Psoas muscle (tissue), 7 donors: ENCODE measurements at regions not wholly inside any gene's neighbourhood (a gene's known extent, or its start where the extent isn't known, plus 50 kb on each side); places are given as distances from the start of the nearest gene placed in this dataset.

Experiments
- ATAC-seq, 4 donors: fragments of 200-7000 bp; cut with Tn5 transposase; one replicate each; pipeline ENCODE4 v1.9.1; 2020; ENCODE audit warnings: moderate library complexity in 3 of 4, mild to moderate bottlenecking in 2 of 4
- DNase-seq, 2 donors: peaks; one replicate each; pipeline ENCODE4 v3.0.0-alpha.2; 2020
- H3K27ac ChIP-seq: fragments of 200-600 bp; one replicate; pipeline ENCODE4 v1.8.0; 2022
- H3K27me3 ChIP-seq, 3 donors: fragments of 200-600 bp in 1 of 3; one replicate each; pipeline versions ENCODE4 v1.6.1 to v1.8.0; 2013 to 2022; ENCODE audit warnings: low read length in 2 of 3, mild to moderate bottlenecking in 2 of 3, moderate library complexity in 1 of 3; ENCODE audit not compliant: insufficient read depth in 3 of 3
- H3K36me3 ChIP-seq, 2 donors: fragments of 200-600 bp in 1 of 2; one replicate each; pipeline versions ENCODE4 v1.6.1 to v1.8.0; 2013 to 2022; ENCODE audit warnings: low read depth in 1 of 2, mild to moderate bottlenecking in 1 of 2, moderate library complexity in 1 of 2; ENCODE audit not compliant: insufficient read depth in 1 of 2
- H3K4me1 ChIP-seq: fragments of 200-600 bp; one replicate; pipeline ENCODE4 v1.8.0; 2022
- H3K4me3 ChIP-seq: fragments of 200-600 bp; one replicate; pipeline ENCODE4 v1.8.0; 2022; ENCODE audit warnings: mild to moderate bottlenecking
- H3K9me3 ChIP-seq: fragments of 200-600 bp; one replicate; pipeline ENCODE4 v1.8.0; 2022
- WGBS, 3 donors: extraction: QIAGEN DNeasy Blood & Tissue Kit; methylation state at CpG; one replicate each; pipeline versions ENCODE4 v1.1.6 to v1.1.7; 2013; 5-methylcytosine and 5-hydroxymethylcytosine counted together
- intact Hi-C, 2 donors: fragments of 100-400 bp; cut with DNase I; formaldehyde crosslinking; loops; one replicate each; pipeline versions ENCODE4 v1.11.0 to v1.14.2; 2022
- TF ChIP-seq, protein P1 (sequence below): fragments of 200-600 bp; IDR thresholded peaks from one replicate; pipeline ENCODE4 v1.8.0; 2022; ENCODE audit warnings: antibody characterized with exemption
- donor health status: healthy with polysubstance abuse.
- donor health status: DM: no; HTN: no; CAD: no; lungs with moderate emphysema.
- donor health status: Bipolar disorder and iron deficiency.
- donor health status: healthy.
- donor health status: DM: yes; HTN: yes; CAD: no.
- donor health status: DM: no; HTN: no; CAD: no.
- donor health status: DM: yes; HTN: yes; CAD: no.

DNA sequence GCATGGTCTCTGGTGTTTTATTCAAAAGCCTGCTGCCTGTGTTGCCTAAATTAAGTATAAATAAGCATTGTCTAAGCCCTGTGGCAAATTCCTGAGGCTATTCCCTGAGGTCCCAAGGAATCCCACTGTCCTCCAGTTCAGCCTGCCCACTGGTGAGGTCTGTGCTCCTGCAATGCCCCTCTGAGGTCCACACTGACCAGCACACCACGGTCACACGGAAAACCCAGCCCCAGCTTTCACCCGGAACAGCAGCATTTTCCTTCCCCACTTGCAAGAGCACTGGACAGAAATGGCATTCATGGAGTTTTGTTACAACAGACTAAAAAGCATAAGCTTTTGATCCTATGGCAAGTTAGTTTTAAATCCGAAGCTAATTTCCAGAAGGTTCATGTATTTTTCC is 234.0 kb downstream of the KLF13 start:
- TF ChIP-seq, protein P1, sequence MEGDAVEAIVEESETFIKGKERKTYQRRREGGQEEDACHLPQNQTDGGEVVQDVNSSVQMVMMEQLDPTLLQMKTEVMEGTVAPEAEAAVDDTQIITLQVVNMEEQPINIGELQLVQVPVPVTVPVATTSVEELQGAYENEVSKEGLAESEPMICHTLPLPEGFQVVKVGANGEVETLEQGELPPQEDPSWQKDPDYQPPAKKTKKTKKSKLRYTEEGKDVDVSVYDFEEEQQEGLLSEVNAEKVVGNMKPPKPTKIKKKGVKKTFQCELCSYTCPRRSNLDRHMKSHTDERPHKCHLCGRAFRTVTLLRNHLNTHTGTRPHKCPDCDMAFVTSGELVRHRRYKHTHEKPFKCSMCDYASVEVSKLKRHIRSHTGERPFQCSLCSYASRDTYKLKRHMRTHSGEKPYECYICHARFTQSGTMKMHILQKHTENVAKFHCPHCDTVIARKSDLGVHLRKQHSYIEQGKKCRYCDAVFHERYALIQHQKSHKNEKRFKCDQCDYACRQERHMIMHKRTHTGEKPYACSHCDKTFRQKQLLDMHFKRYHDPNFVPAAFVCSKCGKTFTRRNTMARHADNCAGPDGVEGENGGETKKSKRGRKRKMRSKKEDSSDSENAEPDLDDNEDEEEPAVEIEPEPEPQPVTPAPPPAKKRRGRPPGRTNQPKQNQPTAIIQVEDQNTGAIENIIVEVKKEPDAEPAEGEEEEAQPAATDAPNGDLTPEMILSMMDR: no peak
- 35 to 40% (median 40%) methylated on average over 4 of the region's 4 CpGs for WGBS, 3 donors
- Histone ChIP-seq H3K36me3 (no peaks in the 10 kb centered on the region), H3K9me3 (no peaks in the 10 kb centered on the region), H3K4me1 (no peaks in the 10 kb centered on the region), H3K4me3 (no peak overlapping the region), H3K27ac (no peak overlapping the region), H3K27me3 (no peaks in the 10 kb centered on the region)
- ATAC-seq (no peak), DNase-seq (no peak)
- intact Hi-C loops: no loop called here

DNA sequence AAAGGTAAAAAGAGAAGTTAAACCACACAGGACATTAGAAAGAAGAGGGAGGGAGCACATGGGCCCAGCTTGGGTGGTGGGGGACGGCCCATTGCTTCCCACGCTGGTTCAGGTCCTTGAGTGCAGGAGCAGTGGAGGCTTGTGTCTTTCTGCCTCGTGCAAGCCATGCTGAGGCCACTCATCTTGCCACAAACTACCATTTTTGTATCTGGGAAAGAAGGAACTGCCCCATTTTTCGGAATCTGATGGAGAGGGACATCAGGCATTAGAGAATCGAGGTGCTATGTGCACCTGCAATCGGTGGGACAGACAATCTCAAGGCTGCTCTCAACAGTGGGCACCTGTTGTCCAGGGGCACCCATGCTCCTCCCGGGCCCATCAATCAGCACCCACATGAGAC is 234.5 kb downstream of the KLF13 start:
- Histone ChIP-seq H3K9me3 (no peaks in the 10 kb centered on the region), H3K27me3 (no peaks in the 10 kb centered on the region), H3K27ac (no peak overlapping the region), H3K4me1 (no peaks in the 10 kb centered on the region), H3K36me3 (no peaks in the 10 kb centered on the region), H3K4me3 (no peak overlapping the region)
- TF ChIP-seq, protein P1: no peak
- WGBS, 3 donors: 73 to 75% (median 74%) methylated on average over 7 of the region's 7 CpGs
- DNase-seq (no peak), ATAC-seq (no peak)
- intact Hi-C loops: no loop called here

DNA sequence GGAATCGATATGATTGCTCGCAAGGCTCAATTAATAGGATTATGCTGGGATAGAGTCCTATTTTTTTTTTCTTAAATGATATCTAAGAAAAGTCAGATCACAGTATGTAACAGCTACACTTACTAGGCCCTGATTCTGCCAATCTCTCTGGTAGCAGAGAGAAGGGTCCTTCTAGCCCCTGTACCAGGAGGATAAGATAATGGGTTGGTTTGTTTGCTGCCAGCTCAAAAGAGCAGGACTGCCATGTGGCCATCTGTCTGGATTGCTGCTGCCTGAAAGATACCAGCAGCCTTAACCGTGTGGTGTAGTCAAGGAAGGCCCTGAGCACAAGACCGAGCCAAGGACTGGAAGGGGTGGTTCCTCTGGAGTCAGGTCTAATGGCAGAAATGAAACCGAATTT is 236.4 kb downstream of the KLF13 start:
- no peak overlapping the region for H3K4me3 ChIP-seq
- 86 to 92% (median 91%) methylated on average over 5 of the region's 5 CpGs for WGBS, 3 donors
- H3K27me3 ChIP-seq: no peaks in the 10 kb centered on the region
- TF ChIP-seq, protein P1: no peak
- no peaks in the 10 kb centered on the region for H3K4me1 ChIP-seq
- H3K9me3 ChIP-seq: no peaks in the 10 kb centered on the region
- DNase-seq (no peak), ATAC-seq (no peak)
- H3K36me3 ChIP-seq: no peaks in the 10 kb centered on the region
- no peak overlapping the region for H3K27ac ChIP-seq
- intact Hi-C loops: no loop called here

DNA sequence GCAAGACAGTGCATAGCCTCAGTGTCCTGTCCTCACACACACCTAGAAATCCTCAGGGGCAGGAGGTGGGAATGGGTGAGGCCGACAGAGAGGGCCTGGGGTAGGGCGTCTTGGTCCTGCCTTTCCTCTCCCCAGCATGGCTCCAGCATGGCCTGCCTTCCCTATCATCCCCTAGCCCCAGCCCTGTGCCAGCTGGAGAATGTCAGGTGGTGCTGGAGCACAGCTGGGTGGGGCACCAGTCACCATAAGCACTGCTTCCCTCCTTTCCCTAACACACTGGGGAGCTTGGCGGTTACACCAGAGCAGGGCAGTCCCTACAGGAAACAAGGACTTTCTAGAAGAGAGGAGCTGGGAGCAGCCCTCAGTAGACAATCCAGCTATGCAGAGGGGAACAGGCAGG is 236.8 kb downstream of the KLF13 start:
- no peak for ATAC-seq
- TF ChIP-seq, protein P1: no peak
- DNase-seq: no peak
- Histone ChIP-seq H3K4me3 (no peak overlapping the region), H3K27me3 (no peaks in the 10 kb centered on the region), H3K4me1 (no peaks in the 10 kb centered on the region), H3K36me3 (no peaks in the 10 kb centered on the region), H3K9me3 (no peaks in the 10 kb centered on the region), H3K27ac (no peak overlapping the region)
- WGBS, 3 donors: 80 to 87% (median 86%) methylated on average over 3 of the region's 3 CpGs
- intact Hi-C loops: no loop called here

DNA sequence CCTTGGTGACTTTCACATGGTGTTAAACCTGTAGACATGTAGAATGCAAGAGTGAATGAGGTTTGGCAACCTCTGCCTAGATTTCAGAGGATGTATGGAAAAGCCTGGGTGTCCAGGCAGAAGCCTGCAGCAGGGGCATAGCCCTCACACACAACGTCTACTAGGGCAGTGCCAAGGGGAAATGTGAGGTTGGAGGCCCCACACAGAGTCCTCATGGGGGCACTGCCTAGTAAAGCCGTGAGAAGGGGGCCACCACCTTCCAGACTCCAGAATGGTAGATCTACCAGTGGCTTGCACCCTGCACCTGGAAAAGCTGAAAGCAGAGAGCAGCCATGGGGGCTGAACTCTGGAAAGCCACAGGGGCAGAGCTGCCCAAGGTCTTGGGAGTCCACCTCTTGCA is 241.2 kb downstream of the KLF13 start:
- Histone ChIP-seq H3K27ac (no peak overlapping the region), H3K27me3 (no peaks in the 10 kb centered on the region), H3K9me3 (no peaks in the 10 kb centered on the region), H3K36me3 (no peaks in the 10 kb centered on the region), H3K4me3 (no peak overlapping the region), H3K4me1 (no peaks in the 10 kb centered on the region)
- DNase-seq (no peak), ATAC-seq (no peak)
- TF ChIP-seq, protein P1: no peak
- WGBS, 3 donors: 73 to 83% (median 82%) methylated on average over 2 of the region's 2 CpGs
- intact Hi-C loops: no loop called here
